A673 (cell line): ENCODE measurements at regions not wholly inside any gene's neighbourhood (a gene's known extent, or its start where the extent isn't known, plus 50 kb on each side); places are given as distances from the start of the nearest gene placed in this dataset.

Experiments
- BruUV-seq: library from RNA; stranded (reverse); fragments of 400-500 nt; replicated peaks from 2 replicates; lab custom pipeline; 2021; lab: Mats Ljungman, UMichigan
- CTCF ChIA-PET: fragments of 300-600 bp; sonication (Branson Sonifier 250); formaldehyde crosslinking; loops from one replicate; lab custom pipeline; 2022; ENCODE audit warnings: antibody characterized with exemption; lab: Charles Lee
- POLR2A ChIA-PET: fragments of 300-600 bp; sonication (Branson Sonifier 250); formaldehyde crosslinking; loops from one replicate; lab custom pipeline; 2022; ENCODE audit warnings: antibody characterized with exemption; ENCODE audit not compliant: low non-redundant PET; lab: Charles Lee
- DNase-seq: peaks from one replicate; pipeline ENCODE4 v3.0.0-alpha.2; 2015; ENCODE audit warnings: low spot score
- H3K27ac ChIP-seq: fragments of 200-600 bp; sonication (generic); 2 replicates; pipeline ENCODE4 v1.5.1; 2016; ENCODE audit warnings: mixed run types, low read depth, mild to moderate bottlenecking, mixed read lengths, antibody characterized with exemption, low read length; ENCODE audit not compliant: poor library complexity, severe bottlenecking
- H3K27me3 ChIP-seq: fragments of 200-600 bp; sonication (generic); replicated peaks from 2 replicates; pipeline ENCODE4 v1.6.1; 2017; ENCODE audit warnings: mixed run types, low read depth, mild to moderate bottlenecking, mixed read lengths, antibody characterized with exemption, low read length; ENCODE audit not compliant: insufficient read depth, poor library complexity
- H3K36me3 ChIP-seq: fragments of 200-600 bp; sonication (generic); 2 replicates; pipeline ENCODE4 v1.6.1; 2016; ENCODE audit warnings: mixed run types, mild to moderate bottlenecking, mixed read lengths, antibody characterized with exemption, low read length; ENCODE audit not compliant: insufficient read depth, poor library complexity, severe bottlenecking
- H3K4me1 ChIP-seq: fragments of 200-600 bp; sonication (generic); 2 replicates; pipeline ENCODE4 v1.6.1; 2017; ENCODE audit warnings: mixed run types, mild to moderate bottlenecking, mixed read lengths, antibody characterized with exemption, low read length; ENCODE audit not compliant: insufficient read depth, poor library complexity, severe bottlenecking
- H3K4me3 ChIP-seq: fragments of 200-600 bp; sonication (generic); 2 replicates; pipeline ENCODE4 v1.5.1; 2016; ENCODE audit warnings: low read depth, mixed run types, mild to moderate bottlenecking, mixed read lengths, low read length; ENCODE audit not compliant: poor library complexity, severe bottlenecking
- H3K9me3 ChIP-seq: fragments of 200-600 bp; sonication (generic); 2 replicates; pipeline ENCODE4 v1.6.1; 2016; ENCODE audit warnings: mixed run types, low read depth, mild to moderate bottlenecking, mixed read lengths, antibody characterized with exemption, low read length; ENCODE audit not compliant: poor library complexity, severe bottlenecking
- EZH2 ChIP-seq: fragments of 200-600 bp; sonication (generic); IDR thresholded peaks from 2 replicates; pipeline ENCODE4 v1.6.1; 2017; ENCODE audit warnings: borderline replicate concordance, low read depth, mild to moderate bottlenecking, mixed read lengths, antibody characterized with exemption, low read length; ENCODE audit not compliant: poor library complexity, severe bottlenecking
- intact Hi-C: fragments of 100-400 bp; cut with micrococcal nuclease; formaldehyde crosslinking; loops from one replicate; pipeline ENCODE4 v1.10.0; 2022; ENCODE audit not compliant: unreplicated experiment
- TF ChIP-seq, protein P1 (sequence below): fragments of 300-800, 200-600 bp; sonication (generic); conservative IDR thresholded peaks from 2 replicates; pipeline ENCODE4 v1.5.1; 2017; ENCODE audit warnings: low read depth, mild to moderate bottlenecking, antibody characterized with exemption, low read length, moderate library complexity, mixed read lengths

DNA sequence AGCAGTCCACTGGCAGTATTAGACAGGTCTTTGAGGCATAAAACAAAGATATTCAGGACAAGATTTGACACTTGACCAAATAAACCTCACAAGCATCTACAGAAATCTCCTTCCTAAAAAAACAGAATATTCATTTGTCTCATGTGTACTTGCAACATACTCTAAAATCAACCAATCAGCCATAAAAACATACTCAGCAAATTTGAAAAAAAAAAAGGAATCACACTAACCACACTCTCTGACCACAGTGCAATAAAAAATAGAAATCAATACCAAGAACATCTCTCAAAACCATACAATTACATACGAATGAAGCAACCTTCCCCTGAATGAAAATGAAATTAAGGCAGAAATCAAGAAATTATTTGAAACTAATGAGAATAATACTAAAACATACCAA, 591.3 kb downstream of the FAM133A start:
- Histone ChIP-seq H3K27ac (no peak overlapping the region), H3K9me3 (no peaks in the 10 kb centered on the region), H3K27me3 (no peaks in the 10 kb centered on the region), H3K4me3 (no peak overlapping the region), H3K36me3 (no peaks in the 10 kb centered on the region), H3K4me1 (no peaks in the 10 kb centered on the region)
- intact Hi-C loops = no loop called here
- CTCF ChIA-PET = no interaction called here
- DNase-seq = no peak
- TF ChIP-seq, protein P1, sequence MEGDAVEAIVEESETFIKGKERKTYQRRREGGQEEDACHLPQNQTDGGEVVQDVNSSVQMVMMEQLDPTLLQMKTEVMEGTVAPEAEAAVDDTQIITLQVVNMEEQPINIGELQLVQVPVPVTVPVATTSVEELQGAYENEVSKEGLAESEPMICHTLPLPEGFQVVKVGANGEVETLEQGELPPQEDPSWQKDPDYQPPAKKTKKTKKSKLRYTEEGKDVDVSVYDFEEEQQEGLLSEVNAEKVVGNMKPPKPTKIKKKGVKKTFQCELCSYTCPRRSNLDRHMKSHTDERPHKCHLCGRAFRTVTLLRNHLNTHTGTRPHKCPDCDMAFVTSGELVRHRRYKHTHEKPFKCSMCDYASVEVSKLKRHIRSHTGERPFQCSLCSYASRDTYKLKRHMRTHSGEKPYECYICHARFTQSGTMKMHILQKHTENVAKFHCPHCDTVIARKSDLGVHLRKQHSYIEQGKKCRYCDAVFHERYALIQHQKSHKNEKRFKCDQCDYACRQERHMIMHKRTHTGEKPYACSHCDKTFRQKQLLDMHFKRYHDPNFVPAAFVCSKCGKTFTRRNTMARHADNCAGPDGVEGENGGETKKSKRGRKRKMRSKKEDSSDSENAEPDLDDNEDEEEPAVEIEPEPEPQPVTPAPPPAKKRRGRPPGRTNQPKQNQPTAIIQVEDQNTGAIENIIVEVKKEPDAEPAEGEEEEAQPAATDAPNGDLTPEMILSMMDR = no peak
- TF ChIP-seq EZH2 = no peak
- no TSS peak for BruUV-seq
- POLR2A ChIA-PET = no interaction called here

DNA sequence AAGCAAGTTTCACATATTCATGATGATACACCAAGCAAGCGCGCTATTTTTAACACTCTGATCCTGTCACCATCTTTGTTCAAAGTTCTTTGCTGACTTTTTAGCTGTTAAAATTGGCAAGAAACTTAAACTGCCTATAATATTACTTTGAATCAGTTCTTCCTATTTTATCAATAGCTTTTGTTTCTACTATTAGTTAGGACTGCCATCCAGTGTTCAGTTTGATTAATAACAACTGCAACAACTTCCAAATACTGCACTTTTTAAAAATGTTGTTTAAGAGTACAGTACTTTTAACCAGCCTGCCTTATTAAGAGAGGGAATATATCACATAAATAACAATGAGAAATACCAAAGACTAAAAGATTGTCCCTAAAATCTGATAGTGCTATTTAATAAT, 614.3 kb downstream of the FAM133A start:
- H3K36me3 ChIP-seq = no peaks in the 10 kb centered on the region
- BruUV-seq = no TSS peak
- intact Hi-C loops = no loop called here
- H3K27me3 ChIP-seq = no peaks in the 10 kb centered on the region
- DNase-seq = no peak
- H3K27ac ChIP-seq = no peak overlapping the region
- ChIA-PET POLR2A (no interaction called here), CTCF (no interaction called here)
- no peaks in the 10 kb centered on the region for H3K4me1 ChIP-seq
- no peak overlapping the region for H3K4me3 ChIP-seq
- H3K9me3 ChIP-seq = no peaks in the 10 kb centered on the region
- no peak for TF ChIP-seq EZH2
- TF ChIP-seq, protein P1 = no peak

DNA sequence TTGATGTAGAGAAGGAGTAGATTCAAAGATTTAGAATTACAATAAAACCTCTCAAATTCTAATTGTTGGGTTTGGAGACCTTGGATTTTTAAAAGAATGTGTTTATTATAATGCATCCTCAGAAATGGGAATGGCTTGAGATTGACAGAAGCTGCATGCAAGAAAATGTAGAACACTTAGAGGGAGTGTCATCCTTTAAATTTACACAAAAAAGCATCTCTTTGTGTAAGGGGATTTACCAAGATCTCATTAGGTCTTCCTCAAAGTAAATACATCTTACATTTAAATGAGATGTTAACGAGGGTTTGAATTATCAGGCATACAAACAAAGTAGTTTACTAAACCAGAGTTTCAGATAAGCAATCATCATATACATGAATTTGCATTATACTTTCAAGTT, 615.0 kb downstream of the FAM133A start:
- Histone ChIP-seq H3K9me3 (no peaks in the 10 kb centered on the region), H3K27ac (no peak overlapping the region), H3K36me3 (no peaks in the 10 kb centered on the region), H3K4me1 (no peaks in the 10 kb centered on the region), H3K4me3 (no peak overlapping the region), H3K27me3 (no peaks in the 10 kb centered on the region)
- intact Hi-C loops = no loop called here
- TF ChIP-seq EZH2 = no peak
- TF ChIP-seq, protein P1 = no peak
- no TSS peak for BruUV-seq
- ChIA-PET POLR2A (no interaction called here), CTCF (no interaction called here)
- no peak for DNase-seq

DNA sequence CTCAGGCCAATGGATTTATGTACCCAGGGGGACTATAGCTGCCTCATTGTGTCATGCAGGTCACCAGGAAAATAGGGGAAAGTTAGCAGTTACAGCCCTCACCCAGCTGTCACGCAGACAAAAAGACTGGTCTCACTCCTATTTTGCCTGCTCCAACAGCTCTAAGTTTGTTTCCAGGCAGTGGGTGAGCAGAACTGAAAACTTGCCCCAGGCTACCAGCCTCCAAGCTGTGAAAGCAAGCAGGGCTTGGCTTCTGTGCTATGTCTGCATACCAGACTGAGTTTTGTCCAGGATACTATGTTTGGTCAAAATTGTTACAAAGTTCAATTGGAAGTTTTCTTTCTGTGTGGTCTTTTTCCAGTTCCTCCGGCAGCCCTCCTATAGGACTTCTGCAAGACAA, 628.4 kb downstream of the FAM133A start:
- no peak overlapping the region for H3K4me3 ChIP-seq
- peaks cover 6% of the 10 kb centered on the region for H3K9me3 ChIP-seq
- TF ChIP-seq, protein P1 = no peak
- no peak for TF ChIP-seq EZH2
- no peaks in the 10 kb centered on the region for H3K27me3 ChIP-seq
- DNase-seq = no peak
- no peaks in the 10 kb centered on the region for H3K4me1 ChIP-seq
- CTCF ChIA-PET = no interaction called here
- BruUV-seq = no TSS peak
- intact Hi-C loops = no loop called here
- POLR2A ChIA-PET = no interaction called here
- H3K36me3 ChIP-seq = no peaks in the 10 kb centered on the region
- no peak overlapping the region for H3K27ac ChIP-seq
